ENCODE measurements at regions not wholly inside any gene's neighbourhood (a gene's known extent, or its start where the extent isn't known, plus 50 kb on each side); places are given as distances from the start of the nearest gene placed in this dataset.

DNA sequence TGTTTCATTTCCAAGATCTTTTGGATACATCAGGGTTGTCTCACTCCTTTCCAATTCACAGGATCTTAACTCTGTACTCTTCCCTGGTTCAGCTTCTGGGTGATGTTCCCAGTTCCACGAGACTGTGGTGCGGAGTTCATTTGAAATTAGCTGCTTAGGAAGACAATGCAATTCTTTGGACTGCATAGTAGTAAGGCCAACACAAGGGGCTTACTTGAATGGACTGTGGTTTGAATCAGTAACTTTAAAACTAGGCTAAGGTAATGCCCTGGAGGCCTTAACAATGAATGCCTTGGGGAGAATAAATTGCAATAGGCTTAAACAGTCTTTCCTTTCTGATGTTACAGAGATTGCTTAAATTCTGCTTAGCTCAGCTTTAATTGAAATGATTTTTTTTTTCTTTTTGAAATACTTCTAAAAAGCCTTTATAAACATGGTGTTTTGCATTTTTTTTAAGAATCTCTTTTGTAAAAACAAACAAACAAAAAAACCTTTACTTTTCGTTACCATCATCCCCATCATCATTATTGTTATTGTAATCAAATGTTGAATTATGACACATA, 133.8 kb upstream of the MEF2C start:
- 100% methylated on average over 1 of the region's 3 CpGs; no CpG with 5 or more reads in 1 of the 2 donors for WGBS, 2 donors (ENCODE audit: extremely low coverage in 2 of 2, insufficient read length in 2 of 2, insufficient replicate concordance in 1 of 2)
- H2BK5ac ChIP-seq (ENCODE audit: low read length): no peak overlapping the region
- H3K4me3 ChIP-seq (ENCODE audit: low read length in 2 of 2): no peak overlapping the region
- no peak overlapping the region for H2AK5ac ChIP-seq (ENCODE audit: low read depth, low read length)
- no peak overlapping the region for H3K23ac ChIP-seq (ENCODE audit: low read depth, low read length, poor library complexity)
- H3K4ac ChIP-seq (ENCODE audit: low read length): no peak overlapping the region
- no peak overlapping the region for H3K18ac ChIP-seq (ENCODE audit: low read length)
- no peaks in the 10 kb centered on the region for H3K36me3 ChIP-seq (replicated peaks in 1 of 2; ENCODE audit: control insufficient read depth in 2 of 2, insufficient read depth in 2 of 2, low read length in 2 of 2)
- H3K27me3 ChIP-seq (ENCODE audit: control insufficient read depth in 3 of 3, insufficient read depth in 3 of 3, low read depth in 1 of 3, low read length in 3 of 3): no peaks in the 10 kb centered on the region
- H3K14ac ChIP-seq (ENCODE audit: low read length): no peak overlapping the region
- H4K91ac ChIP-seq (ENCODE audit: low read depth, low read length, poor library complexity): no peak overlapping the region
- H2BK12ac ChIP-seq (ENCODE audit: low read length): no peak overlapping the region
- H3K9ac ChIP-seq (ENCODE audit: low read depth, low read length, poor library complexity): no peak overlapping the region
- no peak overlapping the region for H4K8ac ChIP-seq (ENCODE audit: low read depth, low read length)
- no peak overlapping the region for H2BK15ac ChIP-seq (ENCODE audit: low read length)
- no peak overlapping the region for H2BK120ac ChIP-seq (ENCODE audit: low read depth, low read length)
- H3K4me2 ChIP-seq (ENCODE audit: insufficient read depth, low read length, poor library complexity, severe bottlenecking): no peak overlapping the region
- H3K27ac ChIP-seq (replicated peaks; ENCODE audit: low read length): no peak overlapping the region
- DNase-seq (ENCODE audit: low spot score): peak; percentile 12
- H3K79me1 ChIP-seq (ENCODE audit: low read depth, low read length): no peaks in the 10 kb centered on the region
- no peaks in the 10 kb centered on the region for H3K9me3 ChIP-seq (replicated peaks in 1 of 2; ENCODE audit: control insufficient read depth in 2 of 2, insufficient read depth in 1 of 2, low read depth in 1 of 2, low read length in 2 of 2)
- H2AFZ ChIP-seq (ENCODE audit: low read length): no peak overlapping the region
- peaks cover 6 to 15% of the 10 kb centered on the region in 2 donors for H3K4me1 ChIP-seq (ENCODE audit: control insufficient read depth in 2 of 2, insufficient read depth in 1 of 2, low read depth in 1 of 2, low read length in 2 of 2)

DNA sequence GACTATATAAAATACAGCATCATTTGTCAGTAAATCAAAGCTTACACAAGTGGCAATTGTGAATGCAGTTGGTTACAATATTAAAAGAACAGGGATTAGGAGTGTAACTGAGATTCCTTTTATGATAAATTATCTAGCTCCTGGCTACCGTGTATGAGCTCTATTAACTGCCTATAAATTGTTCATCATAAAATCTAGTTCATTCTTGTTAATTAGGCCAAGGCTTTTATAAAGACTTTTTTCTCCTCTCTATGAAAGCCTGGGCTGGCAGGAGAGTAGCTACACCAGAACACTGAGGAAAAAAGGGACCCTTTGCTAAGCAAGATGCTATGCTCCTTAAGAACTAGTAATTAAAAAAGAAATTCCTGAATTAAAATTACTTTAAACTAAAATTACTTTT, 132.4 kb upstream of the MEF2C start:
- no peak overlapping the region for H3K4me2 ChIP-seq (ENCODE audit: insufficient read depth, low read length, poor library complexity, severe bottlenecking)
- H3K4me1 ChIP-seq (ENCODE audit: control insufficient read depth in 2 of 2, insufficient read depth in 1 of 2, low read depth in 1 of 2, low read length in 2 of 2): peaks cover 6 to 15% of the 10 kb centered on the region in 2 donors
- no peaks in the 10 kb centered on the region for H3K79me1 ChIP-seq (ENCODE audit: low read depth, low read length)
- no peaks in the 10 kb centered on the region for H3K9me3 ChIP-seq (replicated peaks in 1 of 2; ENCODE audit: control insufficient read depth in 2 of 2, insufficient read depth in 1 of 2, low read depth in 1 of 2, low read length in 2 of 2)
- no peak overlapping the region for H3K4me3 ChIP-seq (ENCODE audit: low read length in 2 of 2)
- no CpG with 5 or more reads among the region's 1 CpG for whole genome bisulfite sequencing, 2 donors (ENCODE audit: extremely low coverage in 2 of 2, insufficient read length in 2 of 2, insufficient replicate concordance in 1 of 2)
- no peak overlapping the region for H4K91ac ChIP-seq (ENCODE audit: low read depth, low read length, poor library complexity)
- H3K27ac ChIP-seq (replicated peaks; ENCODE audit: low read length): no peak overlapping the region
- H2BK5ac ChIP-seq (ENCODE audit: low read length): no peak overlapping the region
- no peak overlapping the region for H3K18ac ChIP-seq (ENCODE audit: low read length)
- no peak overlapping the region for H2BK15ac ChIP-seq (ENCODE audit: low read length)
- H3K36me3 ChIP-seq (replicated peaks in 1 of 2; ENCODE audit: control insufficient read depth in 2 of 2, insufficient read depth in 2 of 2, low read length in 2 of 2): no peaks in the 10 kb centered on the region
- DNase-seq (ENCODE audit: low spot score): no peak
- H2AK5ac ChIP-seq (ENCODE audit: low read depth, low read length): no peak overlapping the region
- H3K14ac ChIP-seq (ENCODE audit: low read length): no peak overlapping the region
- no peak overlapping the region for H4K8ac ChIP-seq (ENCODE audit: low read depth, low read length)
- H3K4ac ChIP-seq (ENCODE audit: low read length): no peak overlapping the region
- H3K9ac ChIP-seq (ENCODE audit: low read depth, low read length, poor library complexity): no peak overlapping the region
- no peaks in the 10 kb centered on the region for H3K27me3 ChIP-seq (ENCODE audit: control insufficient read depth in 3 of 3, insufficient read depth in 3 of 3, low read depth in 1 of 3, low read length in 3 of 3)
- H3K23ac ChIP-seq (ENCODE audit: low read depth, low read length, poor library complexity): no peak overlapping the region
- no peak overlapping the region for H2BK12ac ChIP-seq (ENCODE audit: low read length)
- no peak overlapping the region for H2BK120ac ChIP-seq (ENCODE audit: low read depth, low read length)
- no peak overlapping the region for H2AFZ ChIP-seq (ENCODE audit: low read length)

DNA sequence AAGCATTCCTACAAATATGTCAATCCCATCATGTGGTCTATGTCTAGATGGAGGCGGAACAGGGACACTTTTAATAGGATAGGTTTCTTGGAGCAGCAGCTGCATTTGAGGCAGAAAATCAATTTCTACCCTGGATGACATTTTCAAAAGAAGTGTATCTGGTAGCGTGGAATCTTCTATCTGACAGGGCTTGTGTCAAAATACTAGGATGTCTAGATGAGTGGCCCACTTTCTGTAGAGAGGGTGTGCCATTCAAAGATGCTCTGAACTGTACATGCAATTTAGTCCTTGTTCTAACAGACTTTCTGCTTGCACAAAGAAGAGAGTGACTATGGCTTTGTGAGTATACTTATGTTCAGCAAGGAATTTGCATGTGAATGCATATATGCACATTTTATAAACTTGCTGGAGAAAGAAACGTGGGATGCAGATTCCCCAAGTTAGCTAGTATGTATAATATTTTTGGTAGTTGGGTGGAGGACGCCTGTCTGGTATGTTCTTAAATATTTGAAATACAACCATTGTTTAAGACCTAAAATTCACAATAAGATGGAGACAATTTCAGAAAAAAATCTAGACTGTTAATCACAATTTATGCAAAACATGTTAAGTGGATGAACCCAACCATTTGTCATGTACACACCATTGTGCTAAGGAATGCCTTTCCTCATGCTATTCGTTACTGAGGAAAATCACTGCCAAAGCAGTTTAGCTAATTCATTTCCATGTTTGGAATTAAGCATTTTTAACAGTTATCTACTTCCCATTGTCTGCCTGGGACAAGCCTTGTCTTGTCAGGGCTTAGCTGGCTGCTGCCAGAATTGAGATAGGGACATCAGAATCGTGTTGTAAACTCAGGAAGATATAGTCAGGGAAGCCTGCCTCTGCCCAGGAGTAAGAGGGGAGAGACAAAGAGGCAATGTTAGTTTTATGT, 129.1 kb upstream of the MEF2C start:
- DNase-seq (ENCODE audit: low spot score): no peak
- H3K9me3 ChIP-seq (replicated peaks in 1 of 2; ENCODE audit: control insufficient read depth in 2 of 2, insufficient read depth in 1 of 2, low read depth in 1 of 2, low read length in 2 of 2): no peaks in the 10 kb centered on the region
- H4K91ac ChIP-seq (ENCODE audit: low read depth, low read length, poor library complexity): no peak overlapping the region
- H3K18ac ChIP-seq (ENCODE audit: low read length): no peak overlapping the region
- no peaks in the 10 kb centered on the region for H3K27me3 ChIP-seq (ENCODE audit: control insufficient read depth in 3 of 3, insufficient read depth in 3 of 3, low read depth in 1 of 3, low read length in 3 of 3)
- H3K9ac ChIP-seq (ENCODE audit: low read depth, low read length, poor library complexity): no peak overlapping the region
- peak overlapping the region; percentile 73 for H2AFZ ChIP-seq (ENCODE audit: low read length)
- H3K4me3 ChIP-seq (ENCODE audit: low read length in 2 of 2): no peak overlapping the region
- no peak overlapping the region for H2BK12ac ChIP-seq (ENCODE audit: low read length)
- no CpG with 5 or more reads among the region's 6 CpGs for WGBS, 2 donors (ENCODE audit: extremely low coverage in 2 of 2, insufficient read length in 2 of 2, insufficient replicate concordance in 1 of 2)
- no peak overlapping the region for H4K8ac ChIP-seq (ENCODE audit: low read depth, low read length)
- H3K14ac ChIP-seq (ENCODE audit: low read length): no peak overlapping the region
- H3K23ac ChIP-seq (ENCODE audit: low read depth, low read length, poor library complexity): no peak overlapping the region
- H3K36me3 ChIP-seq (replicated peaks in 1 of 2; ENCODE audit: control insufficient read depth in 2 of 2, insufficient read depth in 2 of 2, low read length in 2 of 2): no peaks in the 10 kb centered on the region
- H2BK120ac ChIP-seq (ENCODE audit: low read depth, low read length): no peak overlapping the region
- H2BK5ac ChIP-seq (ENCODE audit: low read length): no peak overlapping the region
- peaks cover 4 to 13% of the 10 kb centered on the region in 2 donors for H3K4me1 ChIP-seq (ENCODE audit: control insufficient read depth in 2 of 2, insufficient read depth in 1 of 2, low read depth in 1 of 2, low read length in 2 of 2)
- no peak overlapping the region for H2AK5ac ChIP-seq (ENCODE audit: low read depth, low read length)
- no peaks in the 10 kb centered on the region for H3K79me1 ChIP-seq (ENCODE audit: low read depth, low read length)
- H3K27ac ChIP-seq (replicated peaks; ENCODE audit: low read length): no peak overlapping the region
- H3K4me2 ChIP-seq (ENCODE audit: insufficient read depth, low read length, poor library complexity, severe bottlenecking): no peak overlapping the region
- H2BK15ac ChIP-seq (ENCODE audit: low read length): no peak overlapping the region
- H3K4ac ChIP-seq (ENCODE audit: low read length): no peak overlapping the region

DNA sequence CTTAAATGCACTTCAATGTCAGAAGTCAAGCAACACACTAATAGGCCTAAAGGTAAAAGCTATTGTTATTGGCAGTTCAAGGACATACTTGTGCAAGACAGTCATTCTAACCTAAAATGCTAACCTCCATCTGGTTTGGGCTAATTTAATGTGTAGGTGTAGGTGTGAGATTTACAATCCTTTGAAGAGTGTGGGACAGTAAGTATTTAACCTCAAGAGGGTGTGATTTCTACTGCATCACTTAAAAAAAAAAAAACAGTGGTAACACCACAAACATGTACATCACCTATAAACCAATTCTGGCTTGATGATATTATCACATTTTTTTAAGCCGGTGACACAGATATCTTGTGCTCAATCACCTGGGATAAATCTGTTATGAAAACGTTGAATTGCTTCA, 127.5 kb upstream of the MEF2C start:
- H2AK5ac ChIP-seq (ENCODE audit: low read depth, low read length): no peak overlapping the region
- H3K4me2 ChIP-seq (ENCODE audit: insufficient read depth, low read length, poor library complexity, severe bottlenecking): no peak overlapping the region
- H3K79me1 ChIP-seq (ENCODE audit: low read depth, low read length): no peaks in the 10 kb centered on the region
- no peak overlapping the region for H2BK15ac ChIP-seq (ENCODE audit: low read length)
- H2BK12ac ChIP-seq (ENCODE audit: low read length): no peak overlapping the region
- no peaks in the 10 kb centered on the region for H3K9me3 ChIP-seq (replicated peaks in 1 of 2; ENCODE audit: control insufficient read depth in 2 of 2, insufficient read depth in 1 of 2, low read depth in 1 of 2, low read length in 2 of 2)
- H2BK5ac ChIP-seq (ENCODE audit: low read length): no peak overlapping the region
- H3K27me3 ChIP-seq (ENCODE audit: control insufficient read depth in 3 of 3, insufficient read depth in 3 of 3, low read depth in 1 of 3, low read length in 3 of 3): no peaks in the 10 kb centered on the region
- H2BK120ac ChIP-seq (ENCODE audit: low read depth, low read length): no peak overlapping the region
- DNase-seq (ENCODE audit: low spot score): no peak
- no peak overlapping the region for H3K27ac ChIP-seq (replicated peaks; ENCODE audit: low read length)
- no peak overlapping the region for H3K4me3 ChIP-seq (ENCODE audit: low read length in 2 of 2)
- no peak overlapping the region for H3K4ac ChIP-seq (ENCODE audit: low read length)
- H3K23ac ChIP-seq (ENCODE audit: low read depth, low read length, poor library complexity): no peak overlapping the region
- H3K9ac ChIP-seq (ENCODE audit: low read depth, low read length, poor library complexity): no peak overlapping the region
- no peak overlapping the region for H3K18ac ChIP-seq (ENCODE audit: low read length)
- no peak overlapping the region for H2AFZ ChIP-seq (ENCODE audit: low read length)
- H3K36me3 ChIP-seq (replicated peaks in 1 of 2; ENCODE audit: control insufficient read depth in 2 of 2, insufficient read depth in 2 of 2, low read length in 2 of 2): no peaks in the 10 kb centered on the region
- no peak overlapping the region for H4K91ac ChIP-seq (ENCODE audit: low read depth, low read length, poor library complexity)
- H4K8ac ChIP-seq (ENCODE audit: low read depth, low read length): no peak overlapping the region
- no peak overlapping the region for H3K14ac ChIP-seq (ENCODE audit: low read length)
- peaks cover 3 to 7% of the 10 kb centered on the region in 2 donors for H3K4me1 ChIP-seq (ENCODE audit: control insufficient read depth in 2 of 2, insufficient read depth in 1 of 2, low read depth in 1 of 2, low read length in 2 of 2)
- WGBS, 2 donors (ENCODE audit: extremely low coverage in 2 of 2, insufficient read length in 2 of 2, insufficient replicate concordance in 1 of 2): no CpG with 5 or more reads among the region's 2 CpGs

Data from neuronal stem cell (in vitro differentiated cells).